Omental fat pad (tissue), 3 donors: ENCODE measurements at regions not wholly inside any gene's neighbourhood (a gene's known extent, or its start where the extent isn't known, plus 50 kb on each side); places are given as distances from the start of the nearest gene placed in this dataset.

ENCODE experiments used
- ATAC-seq: fragments of 150-250 bp; one replicate; pipeline ENCODE4 v1.9.1; 2016; ENCODE audit warnings: mild to moderate bottlenecking, moderate library complexity; ENCODE audit not compliant: low FRiP score
- DNase-seq: peaks from one replicate; pipeline ENCODE4 v3.0.0-alpha.2; 2019; ENCODE audit warnings: low spot score
- TF ChIP-seq, protein P1 (sequence below), 3 donors: fragments of 450-650 bp; IDR thresholded peaks; one replicate each; pipeline ENCODE4 v1.5.1; 2016 to 2017; ENCODE audit warnings: antibody characterized with exemption in 3 of 3, mild to moderate bottlenecking in 3 of 3, moderate library complexity in 2 of 3

DNA sequence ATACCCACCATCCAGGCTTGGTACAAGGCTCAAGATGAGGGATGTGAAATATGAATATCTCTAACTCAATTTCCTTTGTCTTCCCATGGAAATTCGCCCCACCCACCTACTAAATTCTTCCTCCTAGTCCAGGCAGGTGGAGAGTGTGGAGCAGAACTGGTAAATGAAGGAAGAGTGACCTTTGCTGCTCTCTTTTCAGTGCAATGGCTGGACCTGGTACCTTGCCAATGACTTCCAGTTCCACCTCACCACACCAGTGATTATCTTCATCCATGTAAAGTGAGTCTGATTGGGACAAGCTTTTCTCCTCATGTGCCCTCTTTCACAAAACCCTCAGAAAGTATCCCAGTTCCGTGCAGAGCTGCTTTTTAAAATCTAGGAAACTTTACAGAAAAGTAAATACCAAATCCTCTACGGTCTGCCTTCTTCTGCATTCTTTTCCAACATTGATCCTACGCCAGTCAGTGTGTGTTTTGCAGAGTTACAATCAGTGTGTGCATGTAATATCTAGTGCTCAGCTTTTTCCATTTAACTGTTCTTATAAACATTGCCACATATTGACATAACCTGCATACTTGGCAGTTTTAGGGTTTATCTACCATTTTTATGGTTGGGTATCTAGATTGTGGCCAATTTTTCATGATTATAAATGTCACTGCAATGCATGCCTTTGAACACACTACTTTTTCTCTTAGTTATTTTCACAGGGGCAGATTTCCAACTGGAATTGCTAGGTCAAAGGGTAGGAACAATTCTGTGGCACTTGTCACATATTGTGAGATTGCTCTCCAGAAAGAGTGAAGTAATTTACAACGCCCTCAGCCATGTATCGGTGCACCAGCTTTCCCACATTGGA is 86.5 kb upstream of the SEC11C start:
- DNase-seq (no peak), ATAC-seq (no peak)
- TF ChIP-seq, protein P1, sequence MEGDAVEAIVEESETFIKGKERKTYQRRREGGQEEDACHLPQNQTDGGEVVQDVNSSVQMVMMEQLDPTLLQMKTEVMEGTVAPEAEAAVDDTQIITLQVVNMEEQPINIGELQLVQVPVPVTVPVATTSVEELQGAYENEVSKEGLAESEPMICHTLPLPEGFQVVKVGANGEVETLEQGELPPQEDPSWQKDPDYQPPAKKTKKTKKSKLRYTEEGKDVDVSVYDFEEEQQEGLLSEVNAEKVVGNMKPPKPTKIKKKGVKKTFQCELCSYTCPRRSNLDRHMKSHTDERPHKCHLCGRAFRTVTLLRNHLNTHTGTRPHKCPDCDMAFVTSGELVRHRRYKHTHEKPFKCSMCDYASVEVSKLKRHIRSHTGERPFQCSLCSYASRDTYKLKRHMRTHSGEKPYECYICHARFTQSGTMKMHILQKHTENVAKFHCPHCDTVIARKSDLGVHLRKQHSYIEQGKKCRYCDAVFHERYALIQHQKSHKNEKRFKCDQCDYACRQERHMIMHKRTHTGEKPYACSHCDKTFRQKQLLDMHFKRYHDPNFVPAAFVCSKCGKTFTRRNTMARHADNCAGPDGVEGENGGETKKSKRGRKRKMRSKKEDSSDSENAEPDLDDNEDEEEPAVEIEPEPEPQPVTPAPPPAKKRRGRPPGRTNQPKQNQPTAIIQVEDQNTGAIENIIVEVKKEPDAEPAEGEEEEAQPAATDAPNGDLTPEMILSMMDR (IDR thresholded peaks at IDR 0.05): no peak

DNA sequence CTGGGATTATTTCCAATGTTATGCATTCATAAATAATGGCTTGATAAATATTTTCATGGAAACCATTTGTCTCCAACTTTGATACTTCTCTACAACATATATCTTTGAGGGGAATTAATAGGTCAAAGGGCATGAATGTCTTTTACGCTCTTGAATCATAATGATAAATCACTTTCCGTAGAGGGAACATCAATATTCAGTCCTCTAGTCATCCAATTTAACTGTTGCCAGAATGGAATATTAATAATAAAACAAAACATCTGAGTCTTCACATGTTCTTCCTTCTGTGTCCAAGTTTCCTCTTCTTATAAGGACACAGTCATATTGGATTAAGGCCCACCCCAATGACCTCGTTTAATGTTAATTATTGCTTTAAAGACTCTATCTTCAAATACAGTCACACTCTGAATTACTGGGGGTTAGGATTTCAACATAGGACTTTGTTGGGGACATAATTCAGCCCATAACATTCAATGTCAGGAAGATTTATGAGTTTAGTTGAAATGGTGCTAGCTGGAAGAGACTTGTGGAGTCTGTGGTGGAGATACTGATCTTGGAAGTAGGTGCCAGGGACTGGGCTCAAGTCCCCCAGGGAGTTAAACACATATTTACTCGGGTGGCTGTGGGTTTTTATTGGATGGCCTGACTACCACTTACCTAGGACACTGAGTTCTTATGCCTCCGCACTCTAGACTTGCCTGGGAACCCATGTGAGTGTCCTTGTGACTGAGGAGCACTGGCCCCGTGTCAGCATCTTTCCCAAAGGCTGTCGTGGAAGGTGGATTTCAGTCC is 85.0 kb upstream of the SEC11C start:
- TF ChIP-seq, protein P1 (IDR thresholded peaks at IDR 0.05): no peak
- ATAC-seq (no peak), DNase-seq (no peak)

- DNase-seq: no peak
- TF ChIP-seq, protein P1 (IDR thresholded peaks at IDR 0.05): no peak
- no peak for ATAC-seq
These were observed 84.2 kb upstream of the SEC11C start for GRCh38 chr18:59055345-59056032.

DNA sequence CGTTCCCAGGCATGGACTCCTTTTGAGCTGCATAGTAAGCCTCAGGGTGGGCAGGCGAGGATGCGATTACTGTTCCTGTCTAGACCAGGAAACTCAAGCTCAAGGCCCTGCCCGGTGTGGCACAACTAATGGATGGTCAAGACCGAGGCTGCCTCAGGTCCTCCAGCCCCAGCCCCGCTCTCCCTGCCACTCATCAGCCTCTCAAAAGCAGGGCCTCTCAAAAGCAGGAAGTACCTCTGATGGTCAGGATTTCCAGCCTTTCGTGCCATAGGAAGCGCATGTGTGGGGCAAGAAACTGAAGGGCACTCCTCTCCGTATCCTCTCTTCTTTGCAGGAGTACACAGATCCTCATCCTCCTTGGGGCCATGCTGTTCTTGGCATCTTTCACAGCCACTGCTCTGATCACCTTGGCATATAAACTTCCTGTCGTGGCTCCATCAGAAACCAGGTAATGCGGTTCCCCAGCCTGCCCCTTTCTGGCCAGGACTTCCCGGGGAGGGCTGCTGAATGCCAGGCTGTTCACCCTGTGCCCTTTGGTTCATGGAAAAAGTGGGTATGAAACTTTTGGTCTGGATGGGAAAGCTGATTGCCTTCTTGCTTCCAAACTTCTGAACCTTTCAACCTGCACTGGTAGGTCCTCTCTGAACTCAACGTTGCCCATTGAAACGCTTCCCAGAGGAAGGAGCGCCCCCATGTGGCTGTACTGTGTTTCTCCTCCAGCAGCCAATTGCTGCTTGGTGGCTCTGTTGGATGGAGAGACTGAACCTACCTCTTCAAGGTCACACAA is 82.8 kb upstream of the SEC11C start:
- TF ChIP-seq, protein P1 (IDR thresholded peaks at IDR 0.05): peak in 1 of 3 donors; percentile 40
- ATAC-seq: no peak
- DNase-seq: peak; percentile 47

DNA sequence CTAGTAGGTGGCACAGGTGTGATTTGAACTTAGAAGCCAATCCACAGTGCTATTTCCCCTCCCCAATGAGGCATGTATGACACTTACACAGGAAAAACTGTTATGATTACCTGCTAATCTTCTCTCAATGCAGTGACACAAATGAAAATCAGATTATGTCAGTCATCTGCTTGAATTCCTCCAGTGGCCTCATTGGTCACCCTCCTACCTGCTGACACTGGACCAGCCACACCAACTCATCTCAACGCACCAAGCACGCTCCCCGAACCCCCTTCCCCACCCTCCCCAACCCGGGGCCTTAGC is 82.2 kb upstream of the SEC11C start:
- DNase-seq: no peak
- TF ChIP-seq, protein P1 (IDR thresholded peaks at IDR 0.05): no peak
- ATAC-seq: no peak

GRCh38 chr18:59057969-59058368 is 81.7 kb upstream of the SEC11C start:
- DNase-seq (no peak), ATAC-seq (no peak)
- TF ChIP-seq, protein P1 (IDR thresholded peaks at IDR 0.05): no peak
